GM12878 (cell line): ENCODE measurements at regions not wholly inside any gene's neighbourhood (a gene's known extent, or its start where the extent isn't known, plus 50 kb on each side); places are given as distances from the start of the nearest gene placed in this dataset.

ENCODE experiments used
- ATAC-seq: fragments of 200-7000 bp; cut with Tn5 transposase; 3 replicates; pipeline ENCODE4 v1.9.1; 2020; ENCODE audit warnings: mild to moderate bottlenecking, moderate library complexity
- BruUV-seq: library from RNA; stranded (reverse); fragments of 400-500 nt; replicated peaks from 2 replicates; lab custom pipeline; 2021; lab: Mats Ljungman, UMichigan
- CTCF ChIA-PET: fragments of 300-600 bp; sonication (Branson Sonifier 250); formaldehyde crosslinking; extraction: SDS; loops from one replicate; lab custom pipeline; 2021; ENCODE audit warnings: inconsistent platforms; lab: Yijun Ruan, JAX
- POLR2A ChIA-PET: fragments of 350-600 bp; formaldehyde crosslinking; extraction: SDS; loops from one replicate; lab custom pipeline; 2021; ENCODE audit warnings: inconsistent platforms; lab: Charles Lee
- RAD21 ChIA-PET: fragments of 300-600 bp; sonication (Branson Sonifier 250); formaldehyde crosslinking; loops from one replicate; lab custom pipeline; 2023; ENCODE audit warnings: antibody characterized with exemption; ENCODE audit not compliant: unreplicated experiment; lab: Charles Lee
- SMC1A ChIA-PET: fragments of 300-600 bp; sonication (Branson Sonifier 250); formaldehyde crosslinking; loops from one replicate; lab custom pipeline; 2023; ENCODE audit not compliant: unreplicated experiment, uncharacterized antibody; lab: Charles Lee
- DNase-seq: peaks from one replicate; pipeline ENCODE4 v3.0.0-alpha.2; 2011; ENCODE audit warnings: low read depth, low spot score
- FAIRE-seq: peaks from 3 replicates; lab custom pipeline; 2011; peaks lifted over from hg19 to GRCh38; lab: Jason Lieb, UNC
- H2AFZ ChIP-seq: 2 replicates; pipeline ENCODE4 v1.6.0; 2011; ENCODE audit warnings: low read depth, low read length, control low read depth; ENCODE audit not compliant: control insufficient read depth
- H3K27ac ChIP-seq: 2 replicates; pipeline ENCODE4 v1.5.1; 2011; ENCODE audit warnings: control low read depth; ENCODE audit not compliant: control insufficient read depth, insufficient read depth
- H3K27me3 ChIP-seq, 2 experiments: replicated peaks in 1 of 2; 2 replicates each; pipeline versions ENCODE4 v1.6.0 to v1.6.1; 2011; ENCODE audit warnings: low read length in 1 of 2; ENCODE audit not compliant: control insufficient read depth in 2 of 2, insufficient read depth in 2 of 2
- H3K36me3 ChIP-seq, 2 experiments: 2 replicates each; pipeline ENCODE4 v1.5.1; 2011; ENCODE audit warnings: low read length in 1 of 2; ENCODE audit not compliant: control insufficient read depth in 2 of 2, insufficient read depth in 2 of 2
- H3K4me1 ChIP-seq: 2 replicates; pipeline ENCODE4 v1.6.1; 2011; ENCODE audit warnings: mild to moderate bottlenecking, low read length, moderate library complexity, mixed read lengths; ENCODE audit not compliant: control insufficient read depth, insufficient read depth
- H3K4me2 ChIP-seq: 2 replicates; pipeline ENCODE4 v1.6.0; 2011; ENCODE audit warnings: control low read depth; ENCODE audit not compliant: control insufficient read depth, insufficient read depth
- H3K4me3 ChIP-seq: fragments of 200-600 bp; sonication (generic); 2 replicates; pipeline ENCODE4 v1.5.1; 2016
- H3K79me2 ChIP-seq: 2 replicates; pipeline ENCODE4 v1.6.0; 2011; ENCODE audit warnings: low read length; ENCODE audit not compliant: control insufficient read depth, insufficient read depth
- H3K9ac ChIP-seq: 2 replicates; pipeline ENCODE4 v1.8.0; 2011; ENCODE audit warnings: low read length, control low read depth, mixed read lengths; ENCODE audit not compliant: control insufficient read depth, insufficient read depth
- H3K9me3 ChIP-seq: replicated peaks from 3 replicates; pipeline ENCODE4 v1.5.1; 2011; ENCODE audit warnings: mild to moderate bottlenecking, low read length; ENCODE audit not compliant: control insufficient read depth, insufficient read depth
- H4K20me1 ChIP-seq: 2 replicates; pipeline ENCODE4 v1.6.0; 2011; ENCODE audit not compliant: control insufficient read depth, insufficient read depth
- CTCF ChIP-seq, 3 experiments: IDR thresholded peaks in 2 of 3; conservative IDR thresholded peaks in 1 of 3; 2 replicates each; pipeline ENCODE4 v1.5.1; 2011; ENCODE audit warnings: low read depth in 3 of 3, low read length in 3 of 3, mild to moderate bottlenecking in 3 of 3, control low read depth in 2 of 3, moderate library complexity in 2 of 3, inconsistent platforms in 1 of 3, mixed read lengths in 1 of 3; ENCODE audit not compliant: control insufficient read depth in 2 of 3, insufficient read depth in 1 of 3; ENCODE audit errors: extremely low read depth in 1 of 3
- E4F1 ChIP-seq: fragments of 450-650 bp; IDR thresholded peaks from 2 replicates; pipeline ENCODE4 v1.6.1; 2018; ENCODE audit warnings: borderline replicate concordance, mild to moderate bottlenecking; ENCODE audit not compliant: partially characterized antibody
- NFYB ChIP-seq: IDR thresholded peaks from 2 replicates; pipeline ENCODE4 v1.6.1; 2011; ENCODE audit warnings: low read depth, mild to moderate bottlenecking, low read length, improper control_type of control experiment, moderate library complexity; ENCODE audit not compliant: insufficient read depth
- ZBTB40 ChIP-seq: fragments of 450-650 bp; IDR thresholded peaks from 2 replicates; pipeline ENCODE4 v1.6.1; 2016; ENCODE audit warnings: mild to moderate bottlenecking, moderate library complexity, borderline replicate concordance
- ZNF384 ChIP-seq: IDR thresholded peaks from 2 replicates; pipeline ENCODE4 v1.6.1; 2012; ENCODE audit warnings: low read depth, mild to moderate bottlenecking, low read length, improper control_type of control experiment, borderline replicate concordance
- WGBS: methylation state at CpG from one replicate; pipeline ENCODE4 v1.1.6; 2016; ENCODE audit warnings: low lambda C conversion rate; ENCODE audit not compliant: insufficient replicate concordance, insufficient coverage; ENCODE audit errors: missing lambda C conversion rate; 5-methylcytosine and 5-hydroxymethylcytosine counted together
- in situ Hi-C: fragments of 300-500 bp; cut with MboI; formaldehyde crosslinking; loops from 9 replicates; pipeline ENCODE4 v1.14.3; 2018; ENCODE audit warnings: mixed read lengths
- intact Hi-C: fragments of 100-400 bp; cut with micrococcal nuclease; formaldehyde crosslinking; loops from one replicate; pipeline ENCODE4 v1.14.2; 2022; ENCODE audit not compliant: unreplicated experiment

GRCh38 chr3:90034038-90034437, 926.6 kb downstream of the EPHA3 start:
- Histone ChIP-seq H3K27ac (no peak overlapping the region), H3K79me2 (no peaks in the 10 kb centered on the region)
- no peak for ATAC-seq
- in situ Hi-C loops, result no loop called here
- TF ChIP-seq CTCF (IDR thresholded peaks at IDR 0.05 in 2 of 3, conservative IDR thresholded peaks at IDR 0.05 in 1 of 3; ENCODE audit: control insufficient read depth in 2 of 3, extremely low read depth in 1 of 3, insufficient read depth in 1 of 3, low read depth in 3 of 3, low read length in 3 of 3) (no peak), E4F1 (no peak), ZNF384 (no peak), ZBTB40 (no peak), NFYB (no peak)
- TF ChIP-seq, all 136 proteins: peak for 0
- Histone ChIP-seq H3K36me3 (no peaks in the 10 kb centered on the region), H3K4me2 (no peak overlapping the region), H3K9me3 (no peaks in the 10 kb centered on the region), H4K20me1 (no peaks in the 10 kb centered on the region), H3K27me3 (no peaks in the 10 kb centered on the region), H3K4me3 (no peak overlapping the region), H2AFZ (no peak overlapping the region), H3K4me1 (no peaks in the 10 kb centered on the region), H3K9ac (no peak overlapping the region)
- no TSS peak for BruUV-seq
- SMC1A ChIA-PET, result interaction anchor here (0.6 to 4.8 kb wide), 15 partner anchors 9 to 93 kb away, joined by 3 to 46 read pairs (median 8); no protein-coding TSS in a partner anchor
- RAD21 ChIA-PET, result interaction anchor here (0.8 to 4.2 kb wide), 9 partner anchors 11 to 105 kb away, joined by 3 to 33 read pairs (median 6); no protein-coding TSS in a partner anchor
- WGBS, result 88% methylated on average over 2 of the region's 2 CpGs
- no peak for DNase-seq
- intact Hi-C loops, result no loop called here
- POLR2A ChIA-PET, result interaction anchor here (0.5 to 2.2 kb wide), 5 partner anchors 9 to 26 kb away, joined by 4 to 9 read pairs (median 5); no protein-coding TSS in a partner anchor
- CTCF ChIA-PET, result interaction anchor here (1.0 to 4.3 kb wide), 6 partner anchors 12 to 86 kb away, joined by 4 to 28 read pairs (median 6); no protein-coding TSS in a partner anchor
- FAIRE-seq, result no peak
